ENCODE measurements at regions not wholly inside any gene's neighbourhood (a gene's known extent, or its start where the extent isn't known, plus 50 kb on each side); places are given as distances from the start of the nearest gene placed in this dataset.

DNA sequence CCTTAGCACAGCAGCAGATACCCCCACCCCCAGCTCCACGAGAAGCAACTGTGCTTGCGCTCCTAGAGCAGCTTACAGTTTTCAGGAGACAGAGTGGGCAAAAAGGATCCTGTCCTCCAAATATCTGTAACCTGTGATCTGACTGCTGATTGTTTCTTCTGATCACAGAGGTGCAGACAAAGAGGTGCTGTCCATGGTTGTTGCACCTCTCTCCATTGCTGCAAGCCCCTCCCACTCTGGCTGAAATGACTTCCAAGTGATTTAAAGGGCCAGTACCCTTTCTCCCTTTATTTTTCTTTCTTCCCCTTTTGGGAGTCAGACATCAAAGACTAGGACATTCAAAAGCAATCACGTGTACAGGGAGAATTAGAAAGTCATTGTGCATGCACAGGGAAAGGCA is 205.3 kb upstream of the GEMIN8 start:
- no peak for DNase-seq
- no peaks in the 10 kb centered on the region for H3K36me3 ChIP-seq (replicated peaks in 1 of 2; ENCODE audit: control insufficient read depth in 1 of 2, insufficient read depth in 2 of 2, low read length in 1 of 2)
- no peaks in the 10 kb centered on the region for H3K9me3 ChIP-seq
- H3K27me3 ChIP-seq (ENCODE audit: insufficient read depth), result no peaks in the 10 kb centered on the region
- no peak overlapping the region for H2AFZ ChIP-seq (ENCODE audit: low read depth)
- H3K27ac ChIP-seq (ENCODE audit: low read depth in 2 of 2, low read length in 1 of 2), result no peak overlapping the region
- TF ChIP-seq EP300 (IDR thresholded peaks at IDR 0.05; ENCODE audit: borderline replicate concordance in 1 of 2, low read depth in 1 of 2, low read length in 1 of 2) (no peak), REST (IDR thresholded peaks at IDR 0.05; ENCODE audit: low read depth, low read length) (peak; percentile 85)
- no peak overlapping the region for H3K4me2 ChIP-seq
- no peaks in the 10 kb centered on the region for H3K4me1 ChIP-seq (ENCODE audit: control insufficient read depth in 1 of 2, insufficient read depth in 2 of 2, low read depth in 1 of 2, low read length in 1 of 2)
- H3F3A ChIP-seq (replicated peaks; ENCODE audit: insufficient read depth), result no peaks in the 10 kb centered on the region
- H3K9me2 ChIP-seq, result no peaks in the 10 kb centered on the region
- POLR2A ChIA-PET, result no interaction called here
- H3K79me2 ChIP-seq (ENCODE audit: insufficient read depth), result no peaks in the 10 kb centered on the region
- H4K20me1 ChIP-seq (ENCODE audit: insufficient read depth), result no peaks in the 10 kb centered on the region
- WGBS (ENCODE audit: low lambda C conversion rate), result 0% methylated on average over 3 of the region's 3 CpGs
- H3K4me3 ChIP-seq (ENCODE audit: low read depth in 2 of 2, low read length in 1 of 2), result no peak overlapping the region
- H3K9ac ChIP-seq, result no peak overlapping the region
- CTCF ChIA-PET, result no interaction called here

- Histone ChIP-seq H3F3A (replicated peaks; ENCODE audit: insufficient read depth) (no peaks in the 10 kb centered on the region), H3K9me2 (no peaks in the 10 kb centered on the region), H3K9me3 (no peaks in the 10 kb centered on the region), H3K4me3 (ENCODE audit: low read depth in 2 of 2, low read length in 1 of 2) (no peak overlapping the region), H4K20me1 (ENCODE audit: insufficient read depth) (no peaks in the 10 kb centered on the region), H3K4me2 (no peak overlapping the region), H3K27me3 (ENCODE audit: insufficient read depth) (no peaks in the 10 kb centered on the region), H3K27ac (ENCODE audit: low read depth in 2 of 2, low read length in 1 of 2) (no peak overlapping the region), H3K36me3 (replicated peaks in 1 of 2; ENCODE audit: control insufficient read depth in 1 of 2, insufficient read depth in 2 of 2, low read length in 1 of 2) (no peaks in the 10 kb centered on the region), H3K79me2 (ENCODE audit: insufficient read depth) (no peaks in the 10 kb centered on the region), H3K4me1 (ENCODE audit: control insufficient read depth in 1 of 2, insufficient read depth in 2 of 2, low read depth in 1 of 2, low read length in 1 of 2) (no peaks in the 10 kb centered on the region), H2AFZ (ENCODE audit: low read depth) (no peak overlapping the region), H3K9ac (no peak overlapping the region)
- no peak for DNase-seq
- 0% methylated on average over 4 of the region's 4 CpGs for WGBS (ENCODE audit: low lambda C conversion rate)
- CTCF ChIA-PET, result interaction anchor here (0.7 kb wide), 1 partner anchor 111 kb away, joined by 3 read pairs; no protein-coding TSS in a partner anchor
- POLR2A ChIA-PET, result no interaction called here
- TF ChIP-seq EP300 (IDR thresholded peaks at IDR 0.05; ENCODE audit: borderline replicate concordance in 1 of 2, low read depth in 1 of 2, low read length in 1 of 2) (no peak), NFIC (IDR thresholded peaks at IDR 0.05; ENCODE audit: borderline replicate concordance) (no peak), FOXM1 (IDR thresholded peaks at IDR 0.05; ENCODE audit: low read depth) (no peak), SIN3A (IDR thresholded peaks at IDR 0.05; ENCODE audit: borderline replicate concordance, low read depth, low read length) (no peak), GATA2 (CRISPR knock-in tag; IDR thresholded peaks at IDR 0.05) (no peak), TEAD4 (IDR thresholded peaks at IDR 0.05; ENCODE audit: borderline replicate concordance, insufficient read depth) (no peak), RXRA (IDR thresholded peaks at IDR 0.05; ENCODE audit: borderline replicate concordance, low read depth) (no peak), CHD2 (IDR thresholded peaks at IDR 0.05; ENCODE audit: low read length, partially characterized antibody) (no peak), REST (IDR thresholded peaks at IDR 0.05; ENCODE audit: low read depth, low read length) (no peak), RCOR1 (IDR thresholded peaks at IDR 0.05; ENCODE audit: low read length) (no peak), RFX5 (IDR thresholded peaks at IDR 0.05; ENCODE audit: low read length) (no peak), EZH2phosphoT487 (IDR thresholded peaks at IDR 0.05; ENCODE audit: borderline replicate concordance, low read depth) (no peak), FOSL2 (IDR thresholded peaks at IDR 0.05; ENCODE audit: borderline replicate concordance, low read depth) (no peak), JUND (IDR thresholded peaks at IDR 0.05) (no peak), IRF3 (IDR thresholded peaks at IDR 0.05; ENCODE audit: low read depth, low read length) (no peak), RAD21 (IDR thresholded peaks at IDR 0.05; ENCODE audit: low read length) (no peak)
- TF ChIP-seq, protein P1, sequence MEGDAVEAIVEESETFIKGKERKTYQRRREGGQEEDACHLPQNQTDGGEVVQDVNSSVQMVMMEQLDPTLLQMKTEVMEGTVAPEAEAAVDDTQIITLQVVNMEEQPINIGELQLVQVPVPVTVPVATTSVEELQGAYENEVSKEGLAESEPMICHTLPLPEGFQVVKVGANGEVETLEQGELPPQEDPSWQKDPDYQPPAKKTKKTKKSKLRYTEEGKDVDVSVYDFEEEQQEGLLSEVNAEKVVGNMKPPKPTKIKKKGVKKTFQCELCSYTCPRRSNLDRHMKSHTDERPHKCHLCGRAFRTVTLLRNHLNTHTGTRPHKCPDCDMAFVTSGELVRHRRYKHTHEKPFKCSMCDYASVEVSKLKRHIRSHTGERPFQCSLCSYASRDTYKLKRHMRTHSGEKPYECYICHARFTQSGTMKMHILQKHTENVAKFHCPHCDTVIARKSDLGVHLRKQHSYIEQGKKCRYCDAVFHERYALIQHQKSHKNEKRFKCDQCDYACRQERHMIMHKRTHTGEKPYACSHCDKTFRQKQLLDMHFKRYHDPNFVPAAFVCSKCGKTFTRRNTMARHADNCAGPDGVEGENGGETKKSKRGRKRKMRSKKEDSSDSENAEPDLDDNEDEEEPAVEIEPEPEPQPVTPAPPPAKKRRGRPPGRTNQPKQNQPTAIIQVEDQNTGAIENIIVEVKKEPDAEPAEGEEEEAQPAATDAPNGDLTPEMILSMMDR (IDR thresholded peaks at IDR 0.05), result no peak
Observed at GRCh38 chrX:14232688-14233087, 203.0 kb upstream of the GEMIN8 start.

Measured in SK-N-SH (cell line).